KMS-11 (cell line): ENCODE measurements at regions not wholly inside any gene's neighbourhood (a gene's known extent, or its start where the extent isn't known, plus 50 kb on each side); places are given as distances from the start of the nearest gene placed in this dataset.

Experiments used
- H2AFZ ChIP-seq: fragments of 200-600 bp; sonication (generic); 2 replicates; pipeline ENCODE4 v1.6.1; 2016; ENCODE audit warnings: antibody characterized with exemption, mixed run types, low read depth
- H3K27ac ChIP-seq: fragments of 200-600 bp; sonication (generic); 2 replicates; pipeline ENCODE4 v1.6.1; 2016; ENCODE audit warnings: mild to moderate bottlenecking, mixed run types
- H3K27me3 ChIP-seq: fragments of 200-600 bp; sonication (generic); 2 replicates; pipeline ENCODE4 v1.6.1; 2017; ENCODE audit warnings: mild to moderate bottlenecking, low read depth, mixed run types, moderate library complexity; ENCODE audit not compliant: insufficient read depth
- H3K36me3 ChIP-seq: fragments of 200-600 bp; sonication (generic); 2 replicates; pipeline ENCODE4 v1.6.1; 2017; ENCODE audit warnings: mild to moderate bottlenecking, mixed run types; ENCODE audit not compliant: insufficient read depth
- H3K4me1 ChIP-seq: fragments of 200-600 bp; sonication (generic); 2 replicates; pipeline ENCODE4 v1.6.1; 2016; ENCODE audit warnings: mild to moderate bottlenecking, low read depth, mixed run types; ENCODE audit not compliant: poor library complexity, severe bottlenecking
- H3K4me2 ChIP-seq: fragments of 200-600 bp; sonication (generic); 2 replicates; pipeline ENCODE4 v1.7.0; 2016; ENCODE audit warnings: mild to moderate bottlenecking, mixed run types
- H3K4me3 ChIP-seq: fragments of 200-600 bp; sonication (generic); IDR thresholded peaks from 2 replicates; pipeline ENCODE4 v1.6.1; 2017; ENCODE audit warnings: low read depth, low read length, mixed read lengths; ENCODE audit not compliant: insufficient read depth
- H3K79me2 ChIP-seq: fragments of 200-600 bp; sonication (generic); 2 replicates; pipeline ENCODE4 v1.6.1; 2016; ENCODE audit warnings: low read depth, mixed run types; ENCODE audit not compliant: insufficient read depth
- H3K9ac ChIP-seq: fragments of 200-600 bp; sonication (generic); 2 replicates; pipeline ENCODE4 v1.6.1; 2016; ENCODE audit warnings: mild to moderate bottlenecking, mixed run types
- H4K20me1 ChIP-seq: fragments of 200-600 bp; sonication (generic); 2 replicates; pipeline ENCODE4 v1.6.1; 2016; ENCODE audit warnings: mild to moderate bottlenecking, mixed run types; ENCODE audit not compliant: insufficient read depth
- TF ChIP-seq, protein P1 (sequence below): fragments of 200-600 bp; sonication (generic); conservative IDR thresholded peaks from 2 replicates; pipeline ENCODE4 v1.6.1; 2017; ENCODE audit warnings: low read depth, mild to moderate bottlenecking, antibody characterized with exemption, low read length, moderate library complexity, mixed read lengths

DNA sequence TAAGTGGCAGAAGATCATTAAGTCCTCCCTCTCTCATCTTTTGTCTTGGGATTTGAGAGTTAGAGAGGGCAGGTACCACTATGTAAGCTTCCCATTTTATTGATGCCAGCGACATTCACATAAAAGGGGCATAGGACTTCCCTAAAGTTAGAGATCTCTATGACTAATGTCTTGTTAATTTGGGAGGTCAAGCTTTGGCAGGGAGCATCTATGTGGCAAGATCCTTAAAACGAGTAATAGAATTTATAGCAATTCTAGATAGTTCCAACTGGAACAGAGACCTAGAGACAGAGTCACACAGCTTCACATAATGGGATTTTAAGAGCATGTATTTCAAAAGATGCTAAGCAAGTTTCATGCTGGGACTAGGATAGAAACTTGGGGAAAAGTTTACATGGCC is 308.0 kb downstream of the MAP2K6 start:
- H3K36me3 ChIP-seq, result no peaks in the 10 kb centered on the region
- H2AFZ ChIP-seq, result no peak overlapping the region
- TF ChIP-seq, protein P1, sequence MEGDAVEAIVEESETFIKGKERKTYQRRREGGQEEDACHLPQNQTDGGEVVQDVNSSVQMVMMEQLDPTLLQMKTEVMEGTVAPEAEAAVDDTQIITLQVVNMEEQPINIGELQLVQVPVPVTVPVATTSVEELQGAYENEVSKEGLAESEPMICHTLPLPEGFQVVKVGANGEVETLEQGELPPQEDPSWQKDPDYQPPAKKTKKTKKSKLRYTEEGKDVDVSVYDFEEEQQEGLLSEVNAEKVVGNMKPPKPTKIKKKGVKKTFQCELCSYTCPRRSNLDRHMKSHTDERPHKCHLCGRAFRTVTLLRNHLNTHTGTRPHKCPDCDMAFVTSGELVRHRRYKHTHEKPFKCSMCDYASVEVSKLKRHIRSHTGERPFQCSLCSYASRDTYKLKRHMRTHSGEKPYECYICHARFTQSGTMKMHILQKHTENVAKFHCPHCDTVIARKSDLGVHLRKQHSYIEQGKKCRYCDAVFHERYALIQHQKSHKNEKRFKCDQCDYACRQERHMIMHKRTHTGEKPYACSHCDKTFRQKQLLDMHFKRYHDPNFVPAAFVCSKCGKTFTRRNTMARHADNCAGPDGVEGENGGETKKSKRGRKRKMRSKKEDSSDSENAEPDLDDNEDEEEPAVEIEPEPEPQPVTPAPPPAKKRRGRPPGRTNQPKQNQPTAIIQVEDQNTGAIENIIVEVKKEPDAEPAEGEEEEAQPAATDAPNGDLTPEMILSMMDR, result no peak
- no peak overlapping the region for H3K4me2 ChIP-seq
- no peak overlapping the region for H3K9ac ChIP-seq
- H3K4me3 ChIP-seq, result no peak overlapping the region
- no peak overlapping the region for H3K27ac ChIP-seq
- no peaks in the 10 kb centered on the region for H3K4me1 ChIP-seq
- no peaks in the 10 kb centered on the region for H4K20me1 ChIP-seq
- H3K79me2 ChIP-seq, result no peaks in the 10 kb centered on the region
- no peaks in the 10 kb centered on the region for H3K27me3 ChIP-seq

DNA sequence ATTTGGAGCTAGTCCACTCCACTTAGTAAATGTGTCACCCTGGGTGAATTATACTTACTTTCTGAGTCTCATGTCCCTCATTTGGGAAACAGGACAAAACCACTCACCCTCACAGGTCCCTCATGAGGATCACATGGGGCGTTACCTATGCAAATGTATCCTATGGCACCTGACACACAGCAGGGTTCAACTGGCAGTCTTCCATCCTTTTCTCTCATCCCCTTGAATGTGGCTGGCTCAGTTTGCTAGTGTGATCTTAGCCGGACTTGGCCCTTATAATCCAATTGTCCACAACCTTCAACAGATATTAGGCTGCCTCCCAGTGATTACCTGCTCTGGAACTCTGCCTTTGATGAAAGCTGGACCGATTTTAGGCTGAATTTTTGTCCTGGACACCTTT is 308.8 kb downstream of the MAP2K6 start:
- no peaks in the 10 kb centered on the region for H3K79me2 ChIP-seq
- no peak overlapping the region for H3K9ac ChIP-seq
- no peak overlapping the region for H3K4me2 ChIP-seq
- H3K4me1 ChIP-seq, result no peaks in the 10 kb centered on the region
- H4K20me1 ChIP-seq, result no peaks in the 10 kb centered on the region
- no peaks in the 10 kb centered on the region for H3K27me3 ChIP-seq
- TF ChIP-seq, protein P1, result no peak
- H3K27ac ChIP-seq, result no peak overlapping the region
- H3K36me3 ChIP-seq, result no peaks in the 10 kb centered on the region
- H3K4me3 ChIP-seq, result no peak overlapping the region
- H2AFZ ChIP-seq, result no peak overlapping the region

DNA sequence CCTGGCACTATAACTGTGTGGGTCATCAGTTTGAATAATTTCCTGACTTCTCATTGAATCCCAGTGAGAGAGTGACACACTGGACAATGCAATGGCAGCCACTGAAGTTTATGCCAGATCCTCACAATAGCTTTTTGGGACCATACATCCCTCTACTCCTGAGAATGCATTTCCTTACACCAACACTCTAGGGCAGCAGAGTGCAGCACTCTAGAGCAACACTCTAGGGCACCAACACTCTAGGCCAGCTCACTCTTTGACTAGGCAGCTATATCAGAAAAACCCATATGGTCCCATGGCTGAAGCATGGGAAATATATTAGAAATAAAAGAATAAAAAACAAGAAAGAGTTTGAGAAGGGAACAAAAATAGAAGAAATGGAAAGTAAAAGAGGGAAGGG is 309.2 kb downstream of the MAP2K6 start:
- Histone ChIP-seq H3K79me2 (no peaks in the 10 kb centered on the region), H3K27ac (no peak overlapping the region), H3K4me3 (no peak overlapping the region)

DNA sequence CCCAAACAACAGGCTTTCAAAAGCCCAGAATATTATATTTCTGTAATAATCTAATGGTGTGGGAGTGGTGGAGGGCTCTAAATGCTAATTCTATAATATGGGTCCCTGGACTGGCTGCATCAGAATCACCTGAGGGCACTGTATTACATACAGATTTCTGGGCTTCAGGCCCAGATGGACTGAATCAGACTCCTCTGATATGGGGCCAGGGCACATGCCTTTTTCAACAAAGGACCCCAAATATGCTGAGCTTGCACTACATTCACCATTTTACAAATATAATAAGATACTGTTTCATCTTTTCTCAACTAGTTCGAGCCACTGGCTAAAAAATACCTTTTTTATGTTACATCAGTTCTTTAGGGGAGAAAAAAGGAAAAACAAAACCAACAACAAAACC is 309.7 kb downstream of the MAP2K6 start:
- H3K27ac ChIP-seq, result no peak overlapping the region
- no peak overlapping the region for H3K9ac ChIP-seq
- TF ChIP-seq, protein P1, result no peak

More for the DNA sequence above, 309.2 kb downstream of the MAP2K6 start:
- H3K9ac ChIP-seq, result no peak overlapping the region
- no peaks in the 10 kb centered on the region for H4K20me1 ChIP-seq
- TF ChIP-seq, protein P1, result no peak
- H3K27me3 ChIP-seq, result no peaks in the 10 kb centered on the region
- no peaks in the 10 kb centered on the region for H3K4me1 ChIP-seq
- no peaks in the 10 kb centered on the region for H3K36me3 ChIP-seq
- H3K4me2 ChIP-seq, result no peak overlapping the region
- H2AFZ ChIP-seq, result no peak overlapping the region

More for the DNA sequence above, 309.7 kb downstream of the MAP2K6 start:
- Histone ChIP-seq H3K4me3 (no peak overlapping the region), H4K20me1 (no peaks in the 10 kb centered on the region), H3K4me1 (no peaks in the 10 kb centered on the region), H3K79me2 (no peaks in the 10 kb centered on the region), H3K36me3 (no peaks in the 10 kb centered on the region), H2AFZ (no peak overlapping the region), H3K4me2 (no peak overlapping the region), H3K27me3 (no peaks in the 10 kb centered on the region)
